Activated CD4-positive, alpha-beta memory T cell treated with anti-CD3 and anti-CD28 coated beads, Interleukin-2, amount 10 ng/mL, durations not matched to agents 7 days and 5 days (primary cell): ENCODE measurements at regions not wholly inside any gene's neighbourhood (a gene's known extent, or its start where the extent isn't known, plus 50 kb on each side); places are given as distances from the start of the nearest gene placed in this dataset.

Experiments
- CTCF ChIA-PET: fragments of 350-600 bp; sonication (Branson Sonifier 250); formaldehyde crosslinking; loops from one replicate; lab custom pipeline; 2021; ENCODE audit warnings: antibody characterized with exemption, inconsistent platforms; lab: Charles Lee
- POLR2A ChIA-PET: fragments of 350-600 bp; sonication (Branson Sonifier 250); formaldehyde crosslinking; loops from one replicate; lab custom pipeline; 2021; ENCODE audit warnings: antibody characterized with exemption; lab: Charles Lee
- DNase-seq: peaks from one replicate; pipeline ENCODE4 v3.0.0-alpha.2; 2020
- H3K27ac Mint-ChIP-seq: one replicate; pipeline ENCODE4 v1.8.0; 2021; ENCODE audit warnings: mild to moderate bottlenecking, mixed read lengths
- H3K27me3 Mint-ChIP-seq: one replicate; pipeline ENCODE4 v1.8.0; 2021; ENCODE audit warnings: mixed read lengths
- H3K36me3 Mint-ChIP-seq: one replicate; pipeline ENCODE4 v1.8.0; 2021; ENCODE audit warnings: low read depth, mixed read lengths
- H3K4me1 Mint-ChIP-seq: one replicate; pipeline ENCODE4 v1.8.0; 2021; ENCODE audit warnings: mixed read lengths
- H3K4me3 Mint-ChIP-seq: one replicate; pipeline ENCODE4 v1.8.0; 2021; ENCODE audit warnings: mild to moderate bottlenecking, mixed read lengths
- H3K9me3 Mint-ChIP-seq: one replicate; pipeline ENCODE4 v1.8.0; 2021; ENCODE audit warnings: mixed read lengths

- H3K27me3 Mint-ChIP-seq: peaks cover 15% of the 10 kb centered on the region
- CTCF ChIA-PET: no interaction called here
- no peak for DNase-seq
- no peaks in the 10 kb centered on the region for H3K4me1 Mint-ChIP-seq
- POLR2A ChIA-PET: no interaction called here
- H3K4me3 Mint-ChIP-seq: no peak overlapping the region
- H3K9me3 Mint-ChIP-seq: no peaks in the 10 kb centered on the region
- H3K36me3 Mint-ChIP-seq: no peaks in the 10 kb centered on the region
- H3K27ac Mint-ChIP-seq: no peak overlapping the region
Measured at GRCh38 chr4:138916763-138917162, 98.8 kb upstream of the NOCT start.

DNA sequence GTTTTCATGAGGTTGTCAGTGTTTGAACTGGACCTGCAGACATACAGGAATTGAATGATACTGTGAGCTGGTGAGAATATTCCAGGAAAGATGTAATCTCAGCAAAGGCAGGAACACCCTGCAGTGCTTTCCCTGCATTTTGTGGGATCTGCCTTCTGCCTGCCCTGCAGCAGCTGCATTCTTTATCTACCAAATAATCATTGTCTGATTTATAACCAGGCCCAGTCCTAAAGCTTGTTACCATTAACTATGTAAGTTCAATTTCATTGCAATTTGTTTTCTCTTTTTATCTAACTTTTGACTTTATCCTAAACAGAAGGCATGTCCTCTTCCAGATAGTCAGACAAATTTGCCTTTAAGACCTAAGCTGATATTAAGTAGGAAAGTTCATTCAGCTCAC is 99.8 kb upstream of the NOCT start:
- POLR2A ChIA-PET: no interaction called here
- DNase-seq: no peak
- Mint-ChIP-seq H3K9me3 (no peaks in the 10 kb centered on the region), H3K36me3 (no peaks in the 10 kb centered on the region), H3K4me1 (no peaks in the 10 kb centered on the region), H3K27me3 (peaks cover 15% of the 10 kb centered on the region), H3K27ac (no peak overlapping the region), H3K4me3 (no peak overlapping the region)
- CTCF ChIA-PET: no interaction called here

DNA sequence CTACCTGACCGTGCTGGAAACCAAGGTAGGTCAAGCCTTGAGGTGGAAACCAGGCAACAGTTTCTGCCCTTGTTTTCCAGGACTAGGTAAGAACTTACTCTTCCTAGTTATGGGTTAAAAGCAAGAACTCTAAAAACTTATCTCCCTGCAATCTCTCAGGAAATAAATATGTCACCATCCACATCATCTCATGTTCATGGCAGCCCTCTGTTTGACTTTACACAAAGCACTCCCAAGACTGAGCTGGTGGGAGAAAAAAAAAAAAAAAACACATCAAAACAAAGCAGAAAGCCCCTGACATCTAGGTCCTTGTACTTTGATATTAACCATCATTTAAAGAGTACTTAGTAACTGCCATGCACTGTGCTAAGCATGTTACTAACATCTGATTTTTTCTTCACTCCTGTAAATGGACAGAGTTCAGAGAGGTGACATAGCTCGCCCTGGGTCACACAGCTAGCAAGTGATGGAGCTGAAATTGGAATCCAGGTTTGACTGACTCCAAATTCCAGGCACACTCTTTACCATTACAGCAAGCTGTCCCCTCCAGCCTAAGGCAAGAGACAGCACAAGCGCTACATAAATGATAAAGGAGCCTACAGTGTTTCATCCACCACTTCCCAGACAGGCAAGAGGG is 102.8 kb upstream of the NOCT start:
- Mint-ChIP-seq H3K27ac (no peak overlapping the region), H3K9me3 (no peaks in the 10 kb centered on the region), H3K27me3 (no peaks in the 10 kb centered on the region), H3K4me1 (no peaks in the 10 kb centered on the region), H3K36me3 (no peaks in the 10 kb centered on the region), H3K4me3 (no peak overlapping the region)
- CTCF ChIA-PET: interaction anchor here (1.2 kb wide), 1 partner anchor 42 kb away, joined by 3 read pairs; no protein-coding TSS in a partner anchor
- DNase-seq: no peak
- POLR2A ChIA-PET: no interaction called here

GRCh38 chr4:138911909-138912703 is 103.5 kb upstream of the NOCT start:
- ChIA-PET POLR2A (no interaction called here), CTCF (interaction anchor here (1.2 kb wide), 1 partner anchor 41 kb away, joined by 3 read pairs; no protein-coding TSS in a partner anchor)
- Mint-ChIP-seq H3K4me1 (no peaks in the 10 kb centered on the region), H3K4me3 (no peak overlapping the region), H3K36me3 (no peaks in the 10 kb centered on the region), H3K27me3 (no peaks in the 10 kb centered on the region), H3K9me3 (no peaks in the 10 kb centered on the region), H3K27ac (no peak overlapping the region)
- DNase-seq: no peak

- Mint-ChIP-seq H3K4me1 (no peaks in the 10 kb centered on the region), H3K4me3 (no peak overlapping the region), H3K9me3 (no peaks in the 10 kb centered on the region), H3K36me3 (no peaks in the 10 kb centered on the region), H3K27ac (no peak overlapping the region), H3K27me3 (no peaks in the 10 kb centered on the region)
- POLR2A ChIA-PET: no interaction called here
- CTCF ChIA-PET: no interaction called here
- no peak for DNase-seq
Measured at GRCh38 chr4:138910914-138911336, 104.7 kb upstream of the NOCT start.

GRCh38 chr4:138910195-138910913 is 105.2 kb upstream of the NOCT start:
- no peaks in the 10 kb centered on the region for H3K9me3 Mint-ChIP-seq
- ChIA-PET POLR2A (no interaction called here), CTCF (interaction anchor here (1.3 kb wide), 1 partner anchor 26 kb away, joined by 3 read pairs; no protein-coding TSS in a partner anchor)
- no peak for DNase-seq
- H3K36me3 Mint-ChIP-seq: no peaks in the 10 kb centered on the region
- no peaks in the 10 kb centered on the region for H3K4me1 Mint-ChIP-seq
- H3K4me3 Mint-ChIP-seq: no peak overlapping the region
- no peak overlapping the region for H3K27ac Mint-ChIP-seq
- H3K27me3 Mint-ChIP-seq: no peaks in the 10 kb centered on the region

- Mint-ChIP-seq H3K27me3 (no peaks in the 10 kb centered on the region), H3K27ac (no peak overlapping the region), H3K4me1 (no peaks in the 10 kb centered on the region), H3K9me3 (no peaks in the 10 kb centered on the region), H3K4me3 (no peak overlapping the region), H3K36me3 (no peaks in the 10 kb centered on the region)
- no peak for DNase-seq
- ChIA-PET CTCF (interaction anchor here (1.3 kb wide), 1 partner anchor 27 kb away, joined by 3 read pairs; no protein-coding TSS in a partner anchor), POLR2A (no interaction called here)
Measured at GRCh38 chr4:138909587-138909986, 106.0 kb upstream of the NOCT start.

DNA sequence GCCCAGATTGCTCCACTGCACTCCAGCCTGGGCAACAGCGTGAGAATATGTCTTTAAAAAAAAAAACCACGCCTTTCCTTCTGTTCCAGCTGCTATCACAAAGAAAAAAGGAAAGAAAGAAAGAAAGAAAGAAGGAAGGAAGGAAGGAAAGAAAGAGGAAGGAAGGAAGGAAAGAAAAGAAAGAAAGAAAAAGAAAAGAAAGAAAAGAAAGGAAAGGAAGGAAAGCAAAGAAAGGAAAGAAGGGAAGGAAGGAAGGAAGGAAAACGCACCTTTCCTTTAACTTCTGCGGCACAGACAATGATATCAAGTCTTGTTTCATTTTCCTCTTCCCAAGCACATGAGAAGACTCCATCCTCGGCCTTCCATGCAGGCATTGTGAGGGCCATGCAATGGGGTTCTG is 107.4 kb upstream of the NOCT start:
- no peak for DNase-seq
- POLR2A ChIA-PET: no interaction called here
- Mint-ChIP-seq H3K4me3 (no peak overlapping the region), H3K27me3 (no peaks in the 10 kb centered on the region), H3K36me3 (no peaks in the 10 kb centered on the region), H3K4me1 (no peaks in the 10 kb centered on the region), H3K9me3 (no peaks in the 10 kb centered on the region), H3K27ac (no peak overlapping the region)
- CTCF ChIA-PET: interaction anchor here (1.0 kb wide), 1 partner anchor 122 kb away, joined by 4 read pairs; no protein-coding TSS in a partner anchor

GRCh38 chr4:138907174-138907573 is 108.4 kb upstream of the NOCT start:
- no peak for DNase-seq
- H3K4me1 Mint-ChIP-seq: no peaks in the 10 kb centered on the region
- ChIA-PET POLR2A (no interaction called here), CTCF (no interaction called here)
- no peak overlapping the region for H3K27ac Mint-ChIP-seq
- no peak overlapping the region for H3K4me3 Mint-ChIP-seq
- H3K36me3 Mint-ChIP-seq: no peaks in the 10 kb centered on the region
- no peaks in the 10 kb centered on the region for H3K9me3 Mint-ChIP-seq
- no peaks in the 10 kb centered on the region for H3K27me3 Mint-ChIP-seq

DNA sequence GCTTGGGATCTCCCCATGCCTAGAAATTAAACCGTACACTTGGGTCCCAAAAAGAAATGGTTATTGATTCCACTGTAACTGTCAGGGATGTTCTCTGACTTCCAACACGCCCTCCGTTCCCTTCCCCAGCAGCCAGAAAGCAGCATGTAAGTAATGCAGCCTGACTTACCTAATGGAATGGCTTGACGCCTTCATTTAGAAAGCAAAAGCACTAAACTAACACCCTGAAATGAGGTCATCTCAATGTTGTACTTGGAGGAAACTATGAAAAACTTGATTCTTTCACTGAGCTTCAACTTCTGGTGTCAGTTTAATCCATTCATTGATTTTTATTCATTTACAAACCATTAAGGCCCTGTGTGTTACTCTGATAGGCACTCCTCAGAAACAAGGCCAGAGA is 110.8 kb upstream of the NOCT start:
- no peak for DNase-seq
- no peak overlapping the region for H3K4me3 Mint-ChIP-seq
- no peak overlapping the region for H3K27ac Mint-ChIP-seq
- CTCF ChIA-PET: no interaction called here
- H3K36me3 Mint-ChIP-seq: no peaks in the 10 kb centered on the region
- no peaks in the 10 kb centered on the region for H3K9me3 Mint-ChIP-seq
- H3K4me1 Mint-ChIP-seq: no peaks in the 10 kb centered on the region
- H3K27me3 Mint-ChIP-seq: peaks cover 2% of the 10 kb centered on the region
- POLR2A ChIA-PET: no interaction called here

DNA sequence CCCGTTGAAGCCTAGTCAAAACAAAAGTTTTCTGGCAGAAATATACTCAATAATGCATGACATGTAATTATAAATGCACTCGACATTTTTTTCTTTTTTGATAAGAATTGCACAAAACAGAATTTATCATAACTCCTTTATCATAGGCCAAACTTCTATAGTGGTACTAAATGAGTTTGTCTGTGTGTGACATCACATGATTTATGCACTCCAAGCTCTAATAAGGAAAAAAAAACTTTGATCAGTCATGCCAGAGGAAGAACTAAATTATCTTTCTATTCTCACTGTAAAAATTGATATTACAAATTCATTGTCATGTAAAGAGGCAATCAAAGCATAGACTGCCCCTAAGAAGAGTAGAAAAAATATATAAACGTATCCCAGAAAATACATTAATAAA is 112.4 kb upstream of the NOCT start:
- Mint-ChIP-seq H3K9me3 (no peaks in the 10 kb centered on the region), H3K4me1 (peaks cover under 1% of the 10 kb centered on the region), H3K4me3 (no peak overlapping the region), H3K27ac (no peak overlapping the region), H3K27me3 (peaks cover 6% of the 10 kb centered on the region), H3K36me3 (no peaks in the 10 kb centered on the region)
- DNase-seq: no peak
- POLR2A ChIA-PET: no interaction called here
- CTCF ChIA-PET: no interaction called here

GRCh38 chr4:138902705-138903104 is 112.9 kb upstream of the NOCT start:
- no peak overlapping the region for H3K27ac Mint-ChIP-seq
- POLR2A ChIA-PET: no interaction called here
- CTCF ChIA-PET: no interaction called here
- DNase-seq: no peak
- peaks cover 6% of the 10 kb centered on the region for H3K27me3 Mint-ChIP-seq
- H3K9me3 Mint-ChIP-seq: no peaks in the 10 kb centered on the region
- H3K36me3 Mint-ChIP-seq: no peaks in the 10 kb centered on the region
- H3K4me3 Mint-ChIP-seq: no peak overlapping the region
- peaks cover 5% of the 10 kb centered on the region for H3K4me1 Mint-ChIP-seq

DNA sequence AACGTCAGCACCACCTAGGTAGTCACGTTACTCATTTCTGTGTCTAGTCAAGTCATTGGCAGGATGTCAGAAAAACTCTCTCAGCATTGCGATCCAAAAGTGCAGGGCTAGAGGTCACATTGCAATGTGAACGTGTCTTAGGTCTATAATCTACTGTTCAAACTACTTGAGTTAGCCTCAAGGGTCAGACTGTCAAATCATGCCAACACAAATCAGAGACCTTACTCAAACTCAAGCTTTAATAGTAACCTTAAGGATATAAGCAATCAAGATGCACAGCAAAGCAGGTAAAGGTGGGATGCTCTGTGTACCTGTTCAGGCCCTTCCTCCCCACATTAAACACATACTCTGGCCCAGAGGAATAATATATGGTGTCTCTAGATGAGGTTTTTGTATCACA is 114.4 kb upstream of the NOCT start:
- Mint-ChIP-seq H3K9me3 (no peaks in the 10 kb centered on the region), H3K27ac (no peak overlapping the region), H3K27me3 (peaks cover 9% of the 10 kb centered on the region), H3K4me1 (peaks cover 8% of the 10 kb centered on the region), H3K4me3 (no peak overlapping the region), H3K36me3 (no peaks in the 10 kb centered on the region)
- CTCF ChIA-PET: no interaction called here
- DNase-seq: no peak
- POLR2A ChIA-PET: no interaction called here
